Spinal cord (tissue), 9 donors: ENCODE measurements at regions not wholly inside any gene's neighbourhood (a gene's known extent, or its start where the extent isn't known, plus 50 kb on each side); places are given as distances from the start of the nearest gene placed in this dataset.

Experiments used
- DNase-seq, 6 donors: peaks; one replicate each; pipeline versions ENCODE4 v3.0.0 to v3.0.0-alpha.2; 2013 to 2015; ENCODE audit warnings: low spot score in 6 of 6, low read depth in 4 of 6
- H3K27ac ChIP-seq: one replicate; pipeline ENCODE4 v1.5.1; 2013; ENCODE audit warnings: low read depth, low read length, control low read depth
- H3K27me3 ChIP-seq: one replicate; pipeline ENCODE4 v1.6.1; 2013; ENCODE audit warnings: low read length; ENCODE audit not compliant: control insufficient read depth, insufficient read depth
- H3K36me3 ChIP-seq: one replicate; pipeline ENCODE4 v1.6.1; 2013; ENCODE audit warnings: low read length; ENCODE audit not compliant: control insufficient read depth, insufficient read depth
- H3K4me1 ChIP-seq: one replicate; pipeline ENCODE4 v1.6.1; 2013; ENCODE audit warnings: low read length; ENCODE audit not compliant: control insufficient read depth, insufficient read depth
- H3K4me3 ChIP-seq: one replicate; pipeline ENCODE4 v1.5.1; 2013; ENCODE audit warnings: low read depth, low read length, control low read depth
- H3K9me3 ChIP-seq: one replicate; pipeline ENCODE4 v1.6.1; 2013; ENCODE audit warnings: low read length; ENCODE audit not compliant: control insufficient read depth, insufficient read depth
- WGBS: methylation state at CpG from one replicate; pipeline ENCODE4 v1.1.5; 2013; ENCODE audit warnings: missing lambda C conversion rate; ENCODE audit not compliant: insufficient coverage; 5-methylcytosine and 5-hydroxymethylcytosine counted together
- donor health status: healthy.

DNA sequence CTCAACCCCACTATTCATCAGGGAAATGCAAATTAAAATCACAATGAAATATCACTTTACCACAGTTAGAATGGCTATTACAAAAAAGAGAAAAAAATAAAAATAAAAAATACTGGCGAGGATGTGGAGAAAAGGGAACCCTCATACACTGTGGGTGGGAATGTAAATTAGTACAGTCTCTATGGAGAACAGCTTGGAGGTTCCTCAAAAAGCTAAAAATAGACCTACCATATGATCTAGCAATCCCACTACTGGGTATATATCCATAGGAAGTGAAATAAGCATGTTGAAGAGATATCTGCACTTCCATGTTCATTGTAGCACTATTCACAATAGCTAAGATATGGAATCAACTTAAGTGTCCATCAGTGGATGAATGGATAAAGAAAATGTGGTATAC, 50.5 kb upstream of the PAGE1 start:
- no CpG with 5 or more reads among the region's 1 CpG for WGBS
- no peaks in the 10 kb centered on the region for H3K9me3 ChIP-seq
- peaks cover 2% of the 10 kb centered on the region for H3K27me3 ChIP-seq
- DNase-seq: no peak
- H3K27ac ChIP-seq: no peak overlapping the region
- H3K36me3 ChIP-seq: no peaks in the 10 kb centered on the region
- H3K4me1 ChIP-seq: no peaks in the 10 kb centered on the region
- no peak overlapping the region for H3K4me3 ChIP-seq
